OCI-M2 (cell line): ENCODE measurements at regions not wholly inside any gene's neighbourhood (a gene's known extent, or its start where the extent isn't known, plus 50 kb on each side); places are given as distances from the start of the nearest gene placed in this dataset.
"Not testable (repeated sequence)": the region's sequence is repeated elsewhere in the genome, so short reads cannot be mapped to it uniquely, and the experiment has no call there.

Source experiments
- DNase-seq: peaks from one replicate; lab custom pipeline; 2025; ENCODE audit not compliant: unreplicated experiment; lab: John Stamatoyannopoulos, UW

GRCh38 chr1:228668553-228669241 is 66.6 kb upstream of the RHOU start:
- DNase-seq: no peak

- no peak for DNase-seq
Measured at GRCh38 chr1:228669242-228669585, 66.1 kb upstream of the RHOU start.

- not testable (repeated sequence) for DNase-seq
Measured at GRCh38 chr1:228681076-228681565, 54.2 kb upstream of the RHOU start.

GRCh38 chr1:228683428-228683827 is 51.9 kb upstream of the RHOU start:
- DNase-seq: no peak

GRCh38 chr1:228684607-228685006 is 50.7 kb upstream of the RHOU start:
- DNase-seq: no peak

GRCh38 chr1:228685081-228685660 is 50.1 kb upstream of the RHOU start:
- no peak for DNase-seq
